ENCODE measurements at regions not wholly inside any gene's neighbourhood (a gene's known extent, or its start where the extent isn't known, plus 50 kb on each side); places are given as distances from the start of the nearest gene placed in this dataset.

- no peaks in the 10 kb centered on the region for H3K4me1 ChIP-seq (ENCODE audit: insufficient read depth, insufficient read length)
- no peaks in the 10 kb centered on the region for H3K27me3 ChIP-seq (ENCODE audit: insufficient read depth, insufficient read length)
- no peaks in the 10 kb centered on the region for H3K36me3 ChIP-seq (ENCODE audit: insufficient read depth, insufficient read length, low read length)
- H3K4me3 ChIP-seq (ENCODE audit: insufficient read length, low read depth) = no peak overlapping the region
- DNase-seq (ENCODE audit: low read depth, low spot score) = no peak
- TF ChIP-seq YY1 (IDR thresholded peaks at IDR 0.05; ENCODE audit: insufficient read depth, insufficient read length) = no peak
- TF ChIP-seq SUZ12 (IDR thresholded peaks at IDR 0.05; ENCODE audit: extremely low read depth, insufficient read depth, insufficient read length) = no peak
- TF ChIP-seq ZNF274 (IDR thresholded peaks at IDR 0.05; ENCODE audit: low read depth, low read length) = no peak
- H3K9ac ChIP-seq (ENCODE audit: insufficient read length, low read depth) = no peak overlapping the region
- H3K9me3 ChIP-seq (ENCODE audit: insufficient read depth, low read length) = no peaks in the 10 kb centered on the region
These were observed 422.5 kb upstream of the PIK3C3 start for GRCh38 chr18:41532344-41533086.

DNA sequence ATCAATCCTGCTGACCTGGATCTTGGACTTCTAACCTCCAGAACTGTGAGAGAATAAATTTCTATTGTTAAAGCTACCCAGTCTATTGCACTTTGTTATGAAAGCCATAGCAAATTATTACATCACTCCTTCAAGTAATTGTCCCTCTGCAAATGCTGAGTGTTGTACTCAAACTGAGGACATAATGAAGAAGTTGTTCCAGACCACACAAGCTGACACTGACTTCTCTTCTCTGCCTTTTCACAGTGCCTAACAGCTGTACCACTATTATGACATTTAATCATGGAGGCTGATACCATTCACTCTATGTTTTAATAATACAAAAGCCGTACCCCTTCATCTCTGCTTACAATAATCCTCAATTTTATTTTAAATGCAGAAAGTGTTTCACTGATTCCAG lies 424.1 kb upstream of the PIK3C3 start:
- no peak for DNase-seq (ENCODE audit: low read depth, low spot score)
- Histone ChIP-seq H3K9me3 (ENCODE audit: insufficient read depth, low read length) (no peaks in the 10 kb centered on the region), H3K9ac (ENCODE audit: insufficient read length, low read depth) (no peak overlapping the region), H3K27me3 (ENCODE audit: insufficient read depth, insufficient read length) (no peaks in the 10 kb centered on the region), H3K4me1 (ENCODE audit: insufficient read depth, insufficient read length) (no peaks in the 10 kb centered on the region), H3K4me3 (ENCODE audit: insufficient read length, low read depth) (no peak overlapping the region), H3K36me3 (ENCODE audit: insufficient read depth, insufficient read length, low read length) (no peaks in the 10 kb centered on the region)
- no peak for TF ChIP-seq ZNF274 (IDR thresholded peaks at IDR 0.05; ENCODE audit: low read depth, low read length)

DNA sequence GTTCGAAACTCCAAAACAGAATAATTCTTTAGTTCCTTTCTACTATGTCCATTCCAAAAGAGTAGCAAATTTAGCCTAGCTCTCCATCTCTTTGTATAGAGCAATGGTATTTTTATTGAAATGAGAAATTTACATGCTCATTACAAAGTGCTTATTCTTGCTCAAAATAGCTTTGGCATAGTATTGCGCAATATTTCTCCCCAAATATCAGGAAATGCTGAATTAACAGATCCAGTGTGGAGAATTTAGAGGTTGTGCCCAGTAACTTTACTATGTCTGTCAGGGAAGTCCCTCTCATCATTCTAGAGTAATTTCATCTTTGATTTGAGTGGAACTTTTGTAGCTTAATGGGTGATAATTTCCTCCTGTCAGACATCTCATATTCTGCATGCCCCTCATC lies 425.9 kb upstream of the PIK3C3 start:
- H3K36me3 ChIP-seq (ENCODE audit: insufficient read depth, insufficient read length, low read length) = no peaks in the 10 kb centered on the region
- H3K9ac ChIP-seq (ENCODE audit: insufficient read length, low read depth) = no peak overlapping the region
- H3K4me1 ChIP-seq (ENCODE audit: insufficient read depth, insufficient read length) = no peaks in the 10 kb centered on the region
- no peaks in the 10 kb centered on the region for H3K27me3 ChIP-seq (ENCODE audit: insufficient read depth, insufficient read length)
- no peaks in the 10 kb centered on the region for H3K9me3 ChIP-seq (ENCODE audit: insufficient read depth, low read length)
- no peak overlapping the region for H3K4me3 ChIP-seq (ENCODE audit: insufficient read length, low read depth)
- no peak for TF ChIP-seq SUZ12 (IDR thresholded peaks at IDR 0.05; ENCODE audit: extremely low read depth, insufficient read depth, insufficient read length)
- TF ChIP-seq YY1 (IDR thresholded peaks at IDR 0.05; ENCODE audit: insufficient read depth, insufficient read length) = no peak
- TF ChIP-seq ZNF274 (IDR thresholded peaks at IDR 0.05; ENCODE audit: low read depth, low read length) = no peak
- DNase-seq (ENCODE audit: low read depth, low spot score) = no peak

GRCh38 chr18:41526054-41526453 lies 429.0 kb upstream of the PIK3C3 start:
- Histone ChIP-seq H3K9me3 (ENCODE audit: insufficient read depth, low read length) (no peaks in the 10 kb centered on the region), H3K9ac (ENCODE audit: insufficient read length, low read depth) (no peak overlapping the region), H3K36me3 (ENCODE audit: insufficient read depth, insufficient read length, low read length) (no peaks in the 10 kb centered on the region), H3K4me3 (ENCODE audit: insufficient read length, low read depth) (no peak overlapping the region), H3K27me3 (ENCODE audit: insufficient read depth, insufficient read length) (no peaks in the 10 kb centered on the region), H3K4me1 (ENCODE audit: insufficient read depth, insufficient read length) (no peaks in the 10 kb centered on the region)
- no peak for DNase-seq (ENCODE audit: low read depth, low spot score)
- TF ChIP-seq YY1 (IDR thresholded peaks at IDR 0.05; ENCODE audit: insufficient read depth, insufficient read length) (no peak), SUZ12 (IDR thresholded peaks at IDR 0.05; ENCODE audit: extremely low read depth, insufficient read depth, insufficient read length) (no peak), ZNF274 (IDR thresholded peaks at IDR 0.05; ENCODE audit: low read depth, low read length) (no peak)

DNA sequence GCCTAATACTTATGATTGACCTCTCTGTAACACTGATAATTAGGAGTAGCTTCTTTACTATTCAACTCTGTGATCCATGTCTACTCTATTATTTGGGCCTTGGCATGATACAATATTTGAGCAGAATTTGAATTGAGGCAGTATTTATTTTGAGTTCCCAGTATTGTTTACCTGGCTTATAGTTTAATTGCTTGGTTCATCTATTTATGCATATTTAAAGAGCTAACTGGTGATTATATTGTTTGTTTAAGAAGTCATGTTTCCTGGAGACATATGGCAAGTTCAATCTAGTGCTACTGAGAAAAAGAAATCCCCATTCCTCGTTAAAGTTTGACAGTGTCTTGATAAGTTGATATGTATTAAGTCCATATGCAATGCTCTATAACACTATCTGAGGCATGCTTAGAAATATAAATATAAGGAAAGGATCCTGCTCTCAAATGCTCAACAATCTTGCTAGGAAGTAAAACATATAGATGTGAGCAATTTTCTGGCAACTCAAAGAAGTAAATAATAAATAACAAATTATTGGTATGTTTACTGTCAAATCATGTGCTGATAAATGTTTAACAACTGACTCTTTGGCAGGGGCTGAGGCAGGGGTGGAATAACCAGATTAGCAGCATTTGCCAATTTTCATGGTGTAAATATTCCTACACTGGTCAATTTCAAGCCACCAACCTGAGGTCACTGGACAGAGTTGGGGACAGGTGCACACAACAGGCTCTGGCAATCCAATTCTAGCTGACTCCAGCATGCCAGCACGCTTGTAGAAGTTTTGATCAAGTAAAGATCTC lies 430.2 kb upstream of the PIK3C3 start:
- Histone ChIP-seq H3K9me3 (ENCODE audit: insufficient read depth, low read length) (no peaks in the 10 kb centered on the region), H3K9ac (ENCODE audit: insufficient read length, low read depth) (no peak overlapping the region), H3K36me3 (ENCODE audit: insufficient read depth, insufficient read length, low read length) (no peaks in the 10 kb centered on the region), H3K27me3 (ENCODE audit: insufficient read depth, insufficient read length) (no peaks in the 10 kb centered on the region), H3K4me3 (ENCODE audit: insufficient read length, low read depth) (no peak overlapping the region), H3K4me1 (ENCODE audit: insufficient read depth, insufficient read length) (no peaks in the 10 kb centered on the region)
- no peak for DNase-seq (ENCODE audit: low read depth, low spot score)
- TF ChIP-seq YY1 (IDR thresholded peaks at IDR 0.05; ENCODE audit: insufficient read depth, insufficient read length) = no peak
- TF ChIP-seq ZNF274 (IDR thresholded peaks at IDR 0.05; ENCODE audit: low read depth, low read length) = no peak
- TF ChIP-seq SUZ12 (IDR thresholded peaks at IDR 0.05; ENCODE audit: extremely low read depth, insufficient read depth, insufficient read length) = no peak

DNA sequence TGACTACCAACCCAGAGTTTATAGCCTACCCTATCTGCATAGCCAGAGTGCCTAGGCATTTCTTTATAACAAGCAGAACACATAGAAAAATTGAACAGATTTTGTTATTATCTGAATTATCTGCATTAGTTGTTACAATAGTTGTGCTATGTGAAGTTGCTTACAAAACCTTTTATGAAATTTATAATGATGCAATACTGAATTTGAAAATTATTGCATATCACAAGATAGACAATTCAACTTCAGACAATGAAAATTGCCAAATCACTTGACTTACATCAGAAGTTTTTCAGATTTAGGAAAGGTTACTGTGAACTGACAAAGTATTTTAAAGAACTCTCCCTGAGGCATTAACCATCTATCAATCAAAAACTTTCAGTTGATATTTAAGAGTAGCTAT lies 437.9 kb upstream of the PIK3C3 start:
- H3K9ac ChIP-seq (ENCODE audit: insufficient read length, low read depth) = no peak overlapping the region
- DNase-seq (ENCODE audit: low read depth, low spot score) = no peak
- H3K27me3 ChIP-seq (ENCODE audit: insufficient read depth, insufficient read length) = no peaks in the 10 kb centered on the region
- no peaks in the 10 kb centered on the region for H3K9me3 ChIP-seq (ENCODE audit: insufficient read depth, low read length)
- TF ChIP-seq SUZ12 (IDR thresholded peaks at IDR 0.05; ENCODE audit: extremely low read depth, insufficient read depth, insufficient read length) (no peak), YY1 (IDR thresholded peaks at IDR 0.05; ENCODE audit: insufficient read depth, insufficient read length) (no peak), ZNF274 (IDR thresholded peaks at IDR 0.05; ENCODE audit: low read depth, low read length) (no peak)
- H3K4me3 ChIP-seq (ENCODE audit: insufficient read length, low read depth) = no peak overlapping the region
- no peaks in the 10 kb centered on the region for H3K4me1 ChIP-seq (ENCODE audit: insufficient read depth, insufficient read length)
- peaks cover 2% of the 10 kb centered on the region for H3K36me3 ChIP-seq (ENCODE audit: insufficient read depth, insufficient read length, low read length)

- Histone ChIP-seq H3K27me3 (ENCODE audit: insufficient read depth, insufficient read length) (no peaks in the 10 kb centered on the region), H3K9ac (ENCODE audit: insufficient read length, low read depth) (no peak overlapping the region), H3K36me3 (ENCODE audit: insufficient read depth, insufficient read length, low read length) (peaks cover 2% of the 10 kb centered on the region), H3K4me3 (ENCODE audit: insufficient read length, low read depth) (no peak overlapping the region), H3K9me3 (ENCODE audit: insufficient read depth, low read length) (no peaks in the 10 kb centered on the region), H3K4me1 (ENCODE audit: insufficient read depth, insufficient read length) (no peaks in the 10 kb centered on the region)
- no peak for DNase-seq (ENCODE audit: low read depth, low spot score)
- TF ChIP-seq SUZ12 (IDR thresholded peaks at IDR 0.05; ENCODE audit: extremely low read depth, insufficient read depth, insufficient read length) (no peak), YY1 (IDR thresholded peaks at IDR 0.05; ENCODE audit: insufficient read depth, insufficient read length) (no peak), ZNF274 (IDR thresholded peaks at IDR 0.05; ENCODE audit: low read depth, low read length) (no peak)
These were observed 441.6 kb upstream of the PIK3C3 start for GRCh38 chr18:41513438-41513837.

Measured in NT2/D1 (cell line).